C4-2B (cell line): ENCODE measurements at regions not wholly inside any gene's neighbourhood (a gene's known extent, or its start where the extent isn't known, plus 50 kb on each side); places are given as distances from the start of the nearest gene placed in this dataset.
"Not testable (repeated sequence)": the region's sequence is repeated elsewhere in the genome, so short reads cannot be mapped to it uniquely, and the experiment has no call there.

Source experiments
- ZFX ChIP-seq: fragments of 450-650 bp; IDR thresholded peaks from 2 replicates; pipeline ENCODE4 v1.6.1; 2017
- TF ChIP-seq, protein P1 (sequence below): fragments of 450-650 bp; conservative IDR thresholded peaks from 2 replicates; pipeline ENCODE4 v1.5.1; 2017; ENCODE audit warnings: mild to moderate bottlenecking

DNA sequence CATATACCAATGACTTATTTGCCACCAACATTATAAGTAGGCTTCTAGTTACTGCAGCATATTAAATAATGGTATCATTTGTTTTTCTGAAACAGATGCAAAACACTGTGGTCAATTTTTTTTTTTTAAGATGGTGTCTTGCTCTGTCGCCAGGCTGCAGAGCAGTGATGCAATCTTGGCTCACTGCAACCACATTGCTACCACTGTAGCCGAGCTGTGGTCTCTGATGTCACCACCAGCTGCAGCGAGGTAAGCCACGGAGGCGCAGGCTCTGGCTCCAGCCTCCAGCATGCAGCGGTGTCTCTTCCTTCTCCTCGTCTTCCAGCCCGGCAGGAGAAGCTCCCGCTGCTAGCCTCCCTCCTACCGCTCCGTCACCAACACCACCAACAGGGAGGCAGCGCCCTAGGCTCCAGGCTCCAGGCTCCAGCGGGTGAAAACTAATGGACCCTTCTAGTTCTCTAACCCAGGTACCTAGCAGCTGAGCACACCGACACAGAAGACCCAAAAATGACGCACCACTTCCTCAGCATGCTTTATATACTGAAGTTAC, 840.8 kb downstream of the SPATA31A1 start:
- TF ChIP-seq, protein P1, sequence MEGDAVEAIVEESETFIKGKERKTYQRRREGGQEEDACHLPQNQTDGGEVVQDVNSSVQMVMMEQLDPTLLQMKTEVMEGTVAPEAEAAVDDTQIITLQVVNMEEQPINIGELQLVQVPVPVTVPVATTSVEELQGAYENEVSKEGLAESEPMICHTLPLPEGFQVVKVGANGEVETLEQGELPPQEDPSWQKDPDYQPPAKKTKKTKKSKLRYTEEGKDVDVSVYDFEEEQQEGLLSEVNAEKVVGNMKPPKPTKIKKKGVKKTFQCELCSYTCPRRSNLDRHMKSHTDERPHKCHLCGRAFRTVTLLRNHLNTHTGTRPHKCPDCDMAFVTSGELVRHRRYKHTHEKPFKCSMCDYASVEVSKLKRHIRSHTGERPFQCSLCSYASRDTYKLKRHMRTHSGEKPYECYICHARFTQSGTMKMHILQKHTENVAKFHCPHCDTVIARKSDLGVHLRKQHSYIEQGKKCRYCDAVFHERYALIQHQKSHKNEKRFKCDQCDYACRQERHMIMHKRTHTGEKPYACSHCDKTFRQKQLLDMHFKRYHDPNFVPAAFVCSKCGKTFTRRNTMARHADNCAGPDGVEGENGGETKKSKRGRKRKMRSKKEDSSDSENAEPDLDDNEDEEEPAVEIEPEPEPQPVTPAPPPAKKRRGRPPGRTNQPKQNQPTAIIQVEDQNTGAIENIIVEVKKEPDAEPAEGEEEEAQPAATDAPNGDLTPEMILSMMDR: not testable (repeated sequence)
- TF ChIP-seq ZFX: not testable (repeated sequence)
